Ishikawa (cell line): ENCODE measurements at regions not wholly inside any gene's neighbourhood (a gene's known extent, or its start where the extent isn't known, plus 50 kb on each side); places are given as distances from the start of the nearest gene placed in this dataset.

ENCODE experiments used
- CEBPB ChIP-seq: IDR thresholded peaks from 2 replicates; pipeline ENCODE4 v1.6.1; 2012
- CREB1 ChIP-seq: IDR thresholded peaks from 2 replicates; pipeline ENCODE4 v1.6.1; 2012; ENCODE audit warnings: low read depth
- EGR1 ChIP-seq: IDR thresholded peaks from 2 replicates; pipeline ENCODE4 v1.6.1; 2012
- EP300 ChIP-seq: IDR thresholded peaks from 2 replicates; pipeline ENCODE4 v1.6.1; 2012; ENCODE audit warnings: borderline replicate concordance
- FOXM1 ChIP-seq: IDR thresholded peaks from 2 replicates; pipeline ENCODE4 v1.6.1; 2012; ENCODE audit warnings: low read depth, borderline replicate concordance
- MAX ChIP-seq: IDR thresholded peaks from 2 replicates; pipeline ENCODE4 v1.6.1; 2012
- NFIC ChIP-seq: IDR thresholded peaks from 2 replicates; pipeline ENCODE4 v1.6.1; 2012
- RAD21 ChIP-seq: IDR thresholded peaks from 2 replicates; pipeline ENCODE4 v1.6.1; 2012; ENCODE audit warnings: low read depth
- TAF1 ChIP-seq: IDR thresholded peaks from 2 replicates; pipeline ENCODE4 v1.6.1; 2012; ENCODE audit warnings: low read depth, mild to moderate bottlenecking
- TCF12 ChIP-seq: IDR thresholded peaks from 2 replicates; pipeline ENCODE4 v1.6.1; 2012; ENCODE audit warnings: low read depth
- TEAD4 ChIP-seq: IDR thresholded peaks from 2 replicates; pipeline ENCODE4 v1.6.1; 2012
- USF1 ChIP-seq: IDR thresholded peaks from 2 replicates; pipeline ENCODE4 v1.6.1; 2012
- YY1 ChIP-seq: IDR thresholded peaks from 2 replicates; pipeline ENCODE4 v1.6.1; 2012; ENCODE audit warnings: low read depth
- ZBTB7A ChIP-seq: IDR thresholded peaks from 2 replicates; pipeline ENCODE4 v1.6.1; 2012; ENCODE audit warnings: low read depth
- TF ChIP-seq, protein P1 (sequence below): IDR thresholded peaks from 2 replicates; pipeline ENCODE4 v1.6.1; 2012; ENCODE audit warnings: low read depth, mild to moderate bottlenecking

GRCh38 chr22:27070594-27070993, 413.2 kb downstream of the MIAT start:
- TF ChIP-seq ZBTB7A (no peak), EGR1 (no peak), EP300 (no peak), FOXM1 (no peak), YY1 (no peak), TCF12 (no peak), TAF1 (no peak), USF1 (no peak), MAX (no peak), CEBPB (no peak), CREB1 (no peak), NFIC (no peak), TEAD4 (no peak), RAD21 (no peak)
- TF ChIP-seq, protein P1, sequence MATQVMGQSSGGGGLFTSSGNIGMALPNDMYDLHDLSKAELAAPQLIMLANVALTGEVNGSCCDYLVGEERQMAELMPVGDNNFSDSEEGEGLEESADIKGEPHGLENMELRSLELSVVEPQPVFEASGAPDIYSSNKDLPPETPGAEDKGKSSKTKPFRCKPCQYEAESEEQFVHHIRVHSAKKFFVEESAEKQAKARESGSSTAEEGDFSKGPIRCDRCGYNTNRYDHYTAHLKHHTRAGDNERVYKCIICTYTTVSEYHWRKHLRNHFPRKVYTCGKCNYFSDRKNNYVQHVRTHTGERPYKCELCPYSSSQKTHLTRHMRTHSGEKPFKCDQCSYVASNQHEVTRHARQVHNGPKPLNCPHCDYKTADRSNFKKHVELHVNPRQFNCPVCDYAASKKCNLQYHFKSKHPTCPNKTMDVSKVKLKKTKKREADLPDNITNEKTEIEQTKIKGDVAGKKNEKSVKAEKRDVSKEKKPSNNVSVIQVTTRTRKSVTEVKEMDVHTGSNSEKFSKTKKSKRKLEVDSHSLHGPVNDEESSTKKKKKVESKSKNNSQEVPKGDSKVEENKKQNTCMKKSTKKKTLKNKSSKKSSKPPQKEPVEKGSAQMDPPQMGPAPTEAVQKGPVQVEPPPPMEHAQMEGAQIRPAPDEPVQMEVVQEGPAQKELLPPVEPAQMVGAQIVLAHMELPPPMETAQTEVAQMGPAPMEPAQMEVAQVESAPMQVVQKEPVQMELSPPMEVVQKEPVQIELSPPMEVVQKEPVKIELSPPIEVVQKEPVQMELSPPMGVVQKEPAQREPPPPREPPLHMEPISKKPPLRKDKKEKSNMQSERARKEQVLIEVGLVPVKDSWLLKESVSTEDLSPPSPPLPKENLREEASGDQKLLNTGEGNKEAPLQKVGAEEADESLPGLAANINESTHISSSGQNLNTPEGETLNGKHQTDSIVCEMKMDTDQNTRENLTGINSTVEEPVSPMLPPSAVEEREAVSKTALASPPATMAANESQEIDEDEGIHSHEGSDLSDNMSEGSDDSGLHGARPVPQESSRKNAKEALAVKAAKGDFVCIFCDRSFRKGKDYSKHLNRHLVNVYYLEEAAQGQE: no peak

DNA sequence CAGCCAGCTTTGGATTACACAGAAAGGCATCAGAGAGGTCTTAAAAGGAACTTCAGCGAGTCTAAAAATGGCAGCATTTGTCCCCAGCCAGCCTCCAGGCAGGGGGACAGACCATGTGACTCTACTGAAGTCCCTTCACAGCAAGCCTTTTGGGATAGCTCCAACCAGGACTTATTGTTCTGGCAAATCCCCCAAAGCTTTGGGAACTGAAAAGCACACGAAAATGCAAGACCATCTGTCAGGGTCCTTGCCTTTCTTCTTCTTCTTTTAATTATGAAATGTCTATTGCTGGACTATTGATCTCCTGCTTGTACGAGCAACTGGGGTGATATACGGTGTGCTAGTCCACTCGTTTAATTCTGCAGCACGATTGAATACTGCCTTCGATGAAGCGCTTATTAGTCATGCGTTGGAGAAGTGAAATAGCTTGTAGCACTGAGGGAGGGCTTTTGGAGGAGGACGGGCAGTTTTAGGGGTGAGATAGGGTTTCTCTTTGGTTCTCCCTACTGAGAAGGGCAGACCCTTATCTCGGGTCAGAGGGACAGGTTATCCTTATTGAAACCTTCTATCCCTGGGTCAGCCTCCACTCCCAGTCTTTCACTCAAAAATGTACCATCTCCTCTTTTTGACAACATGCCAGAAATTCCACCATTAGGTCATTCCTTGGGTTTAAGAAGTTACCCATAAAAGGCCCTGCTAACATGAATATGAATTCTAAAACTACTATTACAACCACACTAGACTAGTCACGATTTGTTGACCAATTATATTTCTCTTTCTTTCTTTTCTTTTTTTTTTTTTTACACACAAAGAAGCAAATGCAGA, 416.4 kb downstream of the MIAT start:
- TF ChIP-seq TAF1 (no peak), ZBTB7A (no peak), MAX (no peak), NFIC (no peak), RAD21 (no peak), FOXM1 (no peak), EP300 (no peak), CEBPB (no peak), TEAD4 (no peak), EGR1 (no peak)
- TF ChIP-seq, protein P1: no peak

DNA sequence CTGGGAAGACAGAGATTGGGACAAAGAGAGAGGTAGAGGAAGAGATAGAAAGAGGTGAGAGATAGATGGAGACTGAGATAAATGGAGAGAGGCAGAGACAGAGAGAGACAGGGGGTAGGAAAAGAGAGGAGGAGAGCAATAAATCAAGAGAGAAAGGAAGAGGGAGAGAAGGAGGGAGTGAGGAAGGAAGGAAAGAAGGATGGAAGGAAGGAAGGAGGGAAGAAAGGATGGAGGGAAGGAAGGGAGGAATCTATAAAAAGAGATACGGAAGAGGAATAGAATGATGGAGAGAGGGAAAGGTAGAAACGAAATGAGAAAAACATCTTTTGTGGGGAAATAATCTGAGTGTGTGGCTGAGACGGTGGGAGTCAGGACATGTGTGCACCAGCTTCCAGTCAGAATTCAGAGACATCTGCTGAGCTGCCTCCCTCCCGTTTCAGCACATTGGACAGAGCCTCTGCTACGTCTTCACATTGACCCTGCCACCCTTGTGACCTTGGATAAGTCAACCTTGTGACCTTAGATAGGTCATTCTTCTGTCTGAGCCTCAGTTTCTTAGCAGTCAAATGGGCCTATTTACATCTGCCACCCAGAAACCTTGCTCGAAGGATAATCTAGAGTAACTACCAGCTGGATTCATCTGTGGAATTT, 417.8 kb downstream of the MIAT start:
- no peak for TF ChIP-seq NFIC
- no peak for TF ChIP-seq EGR1
- TF ChIP-seq, protein P1: peak; percentile 80

GRCh38 chr22:27075891-27076290, 418.5 kb downstream of the MIAT start:
- TF ChIP-seq CREB1 (no peak), ZBTB7A (no peak), CEBPB (no peak), EGR1 (no peak), TAF1 (no peak), MAX (no peak), TEAD4 (no peak), FOXM1 (no peak), NFIC (no peak), EP300 (no peak), USF1 (no peak)
- TF ChIP-seq, protein P1: no peak
